NK-92 treated with Interleukin-12 subunit alpha and Interleukin-12 subunit beta, amount 100 ng/mL, for 24 hours (cell line): ENCODE measurements at regions not wholly inside any gene's neighbourhood (a gene's known extent, or its start where the extent isn't known, plus 50 kb on each side); places are given as distances from the start of the nearest gene placed in this dataset.
"Not testable (repeated sequence)": the region's sequence is repeated elsewhere in the genome, so short reads cannot be mapped to it uniquely, and the experiment has no call there.

Experiments
- DNase-seq: peaks from one replicate; lab custom pipeline; 2025; lab: John Stamatoyannopoulos, UW

GRCh38 chr3:26145769-26146168, 355.9 kb downstream of the OXSM start:
- DNase-seq = no peak

GRCh38 chr3:26157428-26157827, 367.5 kb downstream of the OXSM start:
- DNase-seq = not testable (repeated sequence)

DNA sequence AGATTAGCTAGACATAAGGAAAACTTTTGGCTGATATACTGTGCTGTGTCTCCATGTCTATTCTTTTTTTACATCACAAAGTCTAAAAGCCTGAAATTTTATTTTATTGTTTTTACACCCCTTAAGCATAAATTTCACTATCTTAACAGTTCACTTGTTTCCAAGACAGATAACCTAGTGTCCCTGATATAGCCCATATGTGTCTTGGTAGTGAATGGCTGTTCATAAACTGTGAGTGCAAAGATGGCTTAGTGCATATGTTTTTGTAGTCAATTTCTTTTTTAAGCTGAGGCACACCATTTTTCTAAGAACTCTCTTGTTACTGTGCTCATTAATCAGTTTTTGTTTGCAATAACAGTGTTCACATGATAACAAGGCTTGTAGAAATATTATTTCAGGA, 381.1 kb downstream of the OXSM start:
- DNase-seq = no peak

DNA sequence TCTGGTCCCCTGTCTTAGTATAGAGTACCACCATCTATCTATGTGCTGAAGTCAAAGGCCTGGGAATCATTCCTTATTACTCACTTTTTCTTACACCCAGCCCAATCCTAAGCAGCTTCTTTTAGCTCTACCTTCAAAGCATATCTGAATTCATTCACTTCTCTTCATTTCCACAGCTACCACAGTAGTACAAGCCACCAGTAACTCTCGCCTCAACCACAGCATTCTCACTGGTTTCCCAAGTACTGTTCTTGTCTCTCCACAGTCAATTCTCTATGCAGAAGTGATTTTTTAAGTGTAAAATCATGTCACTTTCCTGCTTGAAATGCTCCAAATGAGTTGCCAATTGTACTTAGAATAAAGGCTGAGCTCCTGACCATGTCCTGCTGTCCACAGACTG, 401.7 kb downstream of the OXSM start:
- DNase-seq = no peak

- DNase-seq = no peak
Observed at GRCh38 chr3:26193558-26193957, 403.7 kb downstream of the OXSM start.

DNA sequence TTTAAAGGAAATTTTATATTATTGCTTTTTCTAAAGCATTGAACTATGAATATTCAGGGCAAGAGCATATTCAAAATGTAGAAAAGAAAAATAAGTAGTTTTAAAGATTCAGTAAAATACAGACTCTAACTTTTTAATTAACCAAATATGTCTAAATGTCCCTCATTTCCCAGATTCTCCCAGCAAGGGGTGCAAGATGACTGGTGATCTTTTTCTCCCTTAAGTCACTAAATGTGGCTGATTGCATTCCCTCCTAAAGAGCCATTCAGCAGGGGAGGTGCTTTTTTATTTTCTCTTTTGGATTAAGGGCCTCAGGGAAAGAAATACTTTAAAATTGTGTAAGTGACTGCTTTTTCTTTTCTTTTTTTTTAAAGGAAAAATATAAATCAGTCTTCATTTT, 406.9 kb downstream of the OXSM start:
- DNase-seq = no peak

- no peak for DNase-seq
Observed at GRCh38 chr3:26198609-26199008, 408.7 kb downstream of the OXSM start.

- DNase-seq = no peak
Observed at GRCh38 chr3:26202169-26202568, 412.3 kb downstream of the OXSM start.

DNA sequence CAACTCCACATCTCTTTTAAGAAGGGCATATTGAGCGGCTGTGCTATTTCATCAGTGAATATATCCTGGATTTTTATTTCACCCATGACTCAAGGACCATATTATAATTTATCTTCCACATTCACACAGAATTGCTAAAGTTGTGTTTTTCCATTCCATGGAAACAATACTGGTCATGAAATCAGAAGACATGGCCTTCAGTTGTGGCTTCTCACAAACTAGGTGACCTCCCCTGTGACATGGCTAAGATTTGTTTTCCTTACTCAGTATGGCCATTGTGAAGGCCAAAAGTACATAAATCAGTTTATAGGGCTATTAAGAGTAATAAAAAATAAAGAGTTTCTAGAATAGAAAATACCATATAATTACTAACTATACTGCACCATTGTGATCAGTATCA, 415.6 kb downstream of the OXSM start:
- DNase-seq = no peak

DNA sequence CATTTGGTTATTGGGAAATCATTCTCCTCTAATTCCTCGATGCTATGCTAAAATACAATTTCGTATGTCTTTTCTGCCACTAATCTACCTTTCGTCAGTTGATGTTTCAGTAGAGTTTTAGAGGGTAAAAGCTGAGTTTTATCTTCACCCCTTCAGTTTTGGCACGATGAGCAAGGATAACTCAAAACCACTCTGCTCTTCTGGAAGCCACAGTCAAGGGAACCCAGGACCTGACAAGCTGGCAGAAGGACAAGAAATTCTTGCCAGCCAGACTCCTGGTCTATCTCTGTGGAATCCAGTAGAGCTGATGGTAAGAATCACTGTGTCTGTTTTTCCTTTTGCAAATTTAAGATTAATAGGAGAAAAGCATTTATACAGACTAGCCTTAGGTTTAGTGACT, 414.4 kb upstream of the LRRC3B start:
- DNase-seq = no peak

DNA sequence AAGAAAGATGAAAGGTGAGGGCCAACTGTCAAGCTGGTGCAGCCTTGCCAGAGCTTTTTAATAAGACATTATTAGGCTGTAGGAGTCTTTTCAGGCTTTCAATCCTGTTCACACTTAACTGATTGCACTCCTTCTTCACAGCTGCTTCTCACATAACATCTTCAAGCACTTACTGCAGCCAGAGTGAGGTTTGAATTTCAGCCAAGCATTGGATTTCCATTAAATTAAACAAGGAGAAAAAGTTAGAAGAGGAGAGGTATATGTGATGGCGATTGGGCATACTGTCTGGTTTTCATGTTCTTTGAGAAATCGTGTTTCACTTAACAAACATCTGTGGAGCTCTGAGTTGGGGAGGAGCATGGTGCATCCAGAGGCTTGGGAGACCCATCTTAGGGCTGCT, 392.8 kb upstream of the LRRC3B start:
- DNase-seq = no peak

GRCh38 chr3:26233374-26233773, 389.2 kb upstream of the LRRC3B start:
- no peak for DNase-seq

DNA sequence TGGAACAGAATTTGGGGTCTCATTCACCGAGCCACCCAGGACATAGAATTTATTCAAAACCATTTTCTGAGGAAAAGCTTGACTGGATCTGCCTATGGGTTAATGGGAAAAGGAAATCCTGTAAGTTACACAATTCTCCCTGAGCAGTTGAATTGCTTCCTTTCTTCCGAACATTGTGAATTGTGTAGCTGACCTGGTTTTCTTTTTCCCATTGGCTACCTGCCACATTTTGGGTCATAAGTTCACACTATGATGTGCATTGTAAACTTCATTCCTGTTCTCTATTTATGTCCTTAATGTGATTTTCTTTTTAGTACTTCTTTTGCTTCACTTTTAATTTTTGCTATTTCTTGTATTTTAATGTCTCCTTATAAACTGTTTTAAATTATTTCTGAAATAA, 386.0 kb upstream of the LRRC3B start:
- DNase-seq = no peak

- DNase-seq = no peak
Observed at GRCh38 chr3:26237036-26237682, 385.4 kb upstream of the LRRC3B start.

- not testable (repeated sequence) for DNase-seq
Observed at GRCh38 chr3:26244586-26244985, 378.0 kb upstream of the LRRC3B start.

DNA sequence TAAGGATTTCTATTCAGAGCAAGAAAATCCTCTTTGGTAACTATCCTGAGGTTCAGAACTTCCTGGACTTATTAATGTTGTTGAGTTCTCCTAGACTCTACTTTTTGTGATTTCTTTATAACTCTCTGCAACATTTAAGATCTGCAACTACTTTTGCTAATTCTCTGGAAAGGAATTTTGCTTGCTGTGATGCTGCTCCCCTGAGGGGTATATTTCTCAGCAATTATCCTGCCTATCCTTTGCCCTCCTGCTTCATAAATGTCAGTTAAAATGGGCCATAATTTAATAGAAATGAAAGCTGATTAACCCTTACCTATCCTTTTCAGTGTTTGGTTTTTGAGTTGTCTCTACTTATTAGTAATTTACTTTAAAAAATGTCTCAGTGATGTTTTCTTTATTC, 377.3 kb upstream of the LRRC3B start:
- no peak for DNase-seq

DNA sequence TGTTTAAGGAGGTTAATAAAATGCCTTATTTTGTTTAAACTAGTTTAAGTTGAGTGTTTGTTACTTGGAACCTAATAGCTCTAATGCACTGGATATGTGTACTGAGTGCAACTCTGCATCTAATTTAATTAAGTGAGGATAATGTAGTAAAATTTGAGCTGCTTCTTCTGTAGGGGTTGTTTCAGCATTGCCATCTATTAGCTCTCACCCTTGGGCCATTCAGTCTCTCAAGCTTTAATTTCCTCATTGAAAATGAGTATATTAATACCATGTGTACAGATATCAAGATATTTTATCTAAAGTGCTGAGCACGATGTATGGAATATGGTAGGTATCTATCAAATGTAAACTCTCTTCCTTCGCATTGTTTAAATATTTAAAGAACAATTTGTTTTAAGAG, 375.7 kb upstream of the LRRC3B start:
- DNase-seq = no peak

- DNase-seq = no peak
Observed at GRCh38 chr3:26247712-26248111, 374.9 kb upstream of the LRRC3B start.

GRCh38 chr3:26252001-26252400, 370.6 kb upstream of the LRRC3B start:
- DNase-seq = no peak

- no peak for DNase-seq
Observed at GRCh38 chr3:26256224-26256623, 366.3 kb upstream of the LRRC3B start.

DNA sequence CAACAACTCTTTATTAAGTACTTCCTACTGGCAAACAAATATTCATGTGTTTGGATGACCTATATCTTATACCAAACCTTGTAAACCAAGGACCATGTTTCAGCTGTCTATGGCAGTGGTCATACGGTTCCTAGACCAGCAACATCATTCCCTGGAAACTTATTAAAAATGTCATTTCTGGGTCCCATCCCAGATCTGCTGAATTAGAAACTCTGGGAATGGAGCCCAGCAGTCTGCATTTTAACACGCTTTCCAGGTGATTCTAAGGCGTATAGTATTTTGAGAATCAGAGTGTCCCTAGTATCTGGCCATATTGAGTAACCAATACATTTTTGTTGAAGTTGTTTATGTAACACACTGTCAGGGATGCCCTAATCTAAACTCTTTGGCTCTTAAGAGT, 363.4 kb upstream of the LRRC3B start:
- no peak for DNase-seq

- DNase-seq = no peak
Observed at GRCh38 chr3:26260139-26260538, 362.4 kb upstream of the LRRC3B start.

GRCh38 chr3:26264708-26265107, 357.9 kb upstream of the LRRC3B start:
- no peak for DNase-seq

DNA sequence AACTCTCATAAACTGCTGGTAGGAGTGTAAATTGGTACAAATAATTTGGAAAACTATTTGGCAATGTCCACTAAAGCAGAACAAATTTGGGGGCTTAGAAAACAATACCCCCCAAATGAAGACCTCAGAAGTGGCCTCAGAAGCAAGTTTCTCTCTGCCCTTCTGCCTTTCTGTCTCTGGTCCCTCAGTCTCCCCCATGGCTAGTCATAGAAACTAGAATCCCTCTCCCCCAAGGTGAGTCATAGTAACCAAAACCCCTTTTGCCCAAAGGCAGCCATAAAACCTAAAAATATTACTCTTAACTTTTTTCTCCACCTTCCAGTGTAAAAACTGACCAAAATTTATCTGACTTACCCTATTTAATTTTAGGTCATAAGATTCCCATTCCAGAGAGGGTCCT, 350.7 kb upstream of the LRRC3B start:
- DNase-seq = no peak

DNA sequence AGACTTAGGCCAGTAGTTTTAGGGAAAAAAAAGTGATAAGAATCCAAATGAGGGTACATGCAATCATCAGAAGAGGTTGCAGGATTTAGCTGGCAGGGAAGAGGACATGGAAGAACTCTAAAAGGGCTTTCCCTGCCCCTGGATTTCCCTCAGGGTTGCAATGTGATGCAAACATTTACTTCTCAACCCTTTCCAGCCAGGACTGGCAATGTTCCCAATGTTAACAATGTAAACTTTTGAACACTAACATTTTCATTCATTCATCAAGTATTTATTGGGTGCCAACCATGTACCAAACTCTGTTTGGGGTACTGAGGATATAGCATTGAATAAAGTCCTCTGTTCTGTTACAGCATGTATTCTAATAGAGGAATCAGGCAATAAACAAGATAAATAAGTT, 349.4 kb upstream of the LRRC3B start:
- DNase-seq = no peak
